ENCODE measurements at regions not wholly inside any gene's neighbourhood (a gene's known extent, or its start where the extent isn't known, plus 50 kb on each side); places are given as distances from the start of the nearest gene placed in this dataset.

- no peak for TF ChIP-seq CTCF (IDR thresholded peaks at IDR 0.05; ENCODE audit: poor library complexity)
- no peak for TF ChIP-seq EZH2phosphoT487 (IDR thresholded peaks at IDR 0.05; ENCODE audit: low read depth, severe bottlenecking, unreplicated experiment)
These were observed 523.1 kb downstream of the CHSY3 start for GRCh38 chr5:130427222-130427955.

Measured in hepatocyte (in vitro differentiated cells).